ENCODE measurements at regions not wholly inside any gene's neighbourhood (a gene's known extent, or its start where the extent isn't known, plus 50 kb on each side); places are given as distances from the start of the nearest gene placed in this dataset.

- H3K27me3 Mint-ChIP-seq: peaks cover 8% of the 10 kb centered on the region
- no peaks in the 10 kb centered on the region for H3K9me3 Mint-ChIP-seq
- no peaks in the 10 kb centered on the region for H3K4me1 Mint-ChIP-seq
- H3K4me3 Mint-ChIP-seq: no peak overlapping the region
- no peak for ATAC-seq (ENCODE audit: low read depth)
- no peaks in the 10 kb centered on the region for H3K36me3 Mint-ChIP-seq (ENCODE audit: low read depth)
- intact Hi-C loops (cut with micrococcal nuclease): no loop called here
- ChIA-PET CTCF (no interaction called here), POLR2A (no interaction called here)
- no peak for DNase-seq
- TF ChIP-seq CTCF (IDR thresholded peaks at IDR 0.05): no peak
- H3K27ac Mint-ChIP-seq: no peak overlapping the region
Measured at GRCh38 chr10:125333769-125334168, 173.4 kb upstream of the CTBP2 start.

- ChIA-PET CTCF (no interaction called here), POLR2A (no interaction called here)
- TF ChIP-seq CTCF (IDR thresholded peaks at IDR 0.05): no peak
- no peak for DNase-seq
- no peak overlapping the region for H3K27ac Mint-ChIP-seq
- H3K9me3 Mint-ChIP-seq: no peaks in the 10 kb centered on the region
- no peak overlapping the region for H3K4me3 Mint-ChIP-seq
- intact Hi-C loops (cut with micrococcal nuclease): no loop called here
- H3K36me3 Mint-ChIP-seq (ENCODE audit: low read depth): no peaks in the 10 kb centered on the region
- H3K27me3 Mint-ChIP-seq: peaks cover 8% of the 10 kb centered on the region
- H3K4me1 Mint-ChIP-seq: no peaks in the 10 kb centered on the region
- ATAC-seq (ENCODE audit: low read depth): no peak
Measured at GRCh38 chr10:125333209-125333591, 172.8 kb upstream of the CTBP2 start.

GRCh38 chr10:125332548-125333208 lies 172.3 kb upstream of the CTBP2 start:
- intact Hi-C loops (cut with micrococcal nuclease): no loop called here
- no peak for TF ChIP-seq CTCF (IDR thresholded peaks at IDR 0.05)
- Mint-ChIP-seq H3K4me1 (no peaks in the 10 kb centered on the region), H3K27ac (no peak overlapping the region), H3K36me3 (ENCODE audit: low read depth) (no peaks in the 10 kb centered on the region), H3K9me3 (no peaks in the 10 kb centered on the region), H3K27me3 (peaks cover 8% of the 10 kb centered on the region), H3K4me3 (no peak overlapping the region)
- POLR2A ChIA-PET: no interaction called here
- no peak for ATAC-seq (ENCODE audit: low read depth)
- no peak for DNase-seq
- CTCF ChIA-PET: no interaction called here

GRCh38 chr10:125331056-125331455 lies 170.7 kb upstream of the CTBP2 start:
- no peak for ATAC-seq (ENCODE audit: low read depth)
- CTCF ChIA-PET: no interaction called here

GRCh38 chr10:125329056-125329455 lies 168.7 kb upstream of the CTBP2 start:
- Mint-ChIP-seq H3K4me3 (no peak overlapping the region), H3K27me3 (peaks cover 6% of the 10 kb centered on the region), H3K9me3 (peaks cover 1% of the 10 kb centered on the region), H3K36me3 (ENCODE audit: low read depth) (no peaks in the 10 kb centered on the region), H3K27ac (no peak overlapping the region), H3K4me1 (no peaks in the 10 kb centered on the region)
- intact Hi-C loops (cut with micrococcal nuclease): no loop called here
- ATAC-seq (ENCODE audit: low read depth) (no peak), DNase-seq (no peak)
- CTCF ChIA-PET: no interaction called here
- TF ChIP-seq CTCF (IDR thresholded peaks at IDR 0.05): no peak
- POLR2A ChIA-PET: no interaction called here

More at GRCh38 chr10:125331056-125331455, 170.7 kb upstream of the CTBP2 start:
- H3K4me3 Mint-ChIP-seq: no peak overlapping the region
- H3K27me3 Mint-ChIP-seq: peaks cover 9% of the 10 kb centered on the region
- no peaks in the 10 kb centered on the region for H3K4me1 Mint-ChIP-seq
- no peak for TF ChIP-seq CTCF (IDR thresholded peaks at IDR 0.05)
- H3K9me3 Mint-ChIP-seq: no peaks in the 10 kb centered on the region
- intact Hi-C loops (cut with micrococcal nuclease): no loop called here
- POLR2A ChIA-PET: no interaction called here
- no peak overlapping the region for H3K27ac Mint-ChIP-seq
- DNase-seq: no peak
- H3K36me3 Mint-ChIP-seq (ENCODE audit: low read depth): no peaks in the 10 kb centered on the region
